ENCODE measurements at regions not wholly inside any gene's neighbourhood (a gene's known extent, or its start where the extent isn't known, plus 50 kb on each side); places are given as distances from the start of the nearest gene placed in this dataset.

GRCh38 chr10:130453036-130453720 lies 317.0 kb downstream of the GLRX3 start:
- H3K4me3 Mint-ChIP-seq, result no peak overlapping the region
- no peaks in the 10 kb centered on the region for H3K36me3 Mint-ChIP-seq (ENCODE audit: low read depth)
- H3K9me3 Mint-ChIP-seq, result no peaks in the 10 kb centered on the region
- H3K27ac Mint-ChIP-seq, result no peak overlapping the region
- no peak for DNase-seq
- peaks cover 8% of the 10 kb centered on the region for H3K27me3 Mint-ChIP-seq
- ATAC-seq, result no peak
- H3K4me1 Mint-ChIP-seq, result no peaks in the 10 kb centered on the region

GRCh38 chr10:130453721-130454542 lies 317.7 kb downstream of the GLRX3 start:
- Mint-ChIP-seq H3K4me3 (no peak overlapping the region), H3K27ac (no peak overlapping the region), H3K9me3 (no peaks in the 10 kb centered on the region), H3K4me1 (no peaks in the 10 kb centered on the region), H3K27me3 (peaks cover 7% of the 10 kb centered on the region), H3K36me3 (ENCODE audit: low read depth) (no peaks in the 10 kb centered on the region)
- no peak for DNase-seq
- no peak for ATAC-seq

- no peaks in the 10 kb centered on the region for H3K36me3 Mint-ChIP-seq (ENCODE audit: low read depth)
Observed at GRCh38 chr10:130454543-130455000, 318.4 kb downstream of the GLRX3 start.

GRCh38 chr10:130455111-130455695 lies 319.0 kb downstream of the GLRX3 start:
- H3K27me3 Mint-ChIP-seq, result peaks cover 4% of the 10 kb centered on the region
- no peaks in the 10 kb centered on the region for H3K9me3 Mint-ChIP-seq
- ATAC-seq (no peak), DNase-seq (no peak)
- H3K36me3 Mint-ChIP-seq (ENCODE audit: low read depth), result no peaks in the 10 kb centered on the region
- no peak overlapping the region for H3K4me3 Mint-ChIP-seq
- H3K4me1 Mint-ChIP-seq, result no peaks in the 10 kb centered on the region
- H3K27ac Mint-ChIP-seq, result no peak overlapping the region

More at GRCh38 chr10:130454543-130455000, 318.4 kb downstream of the GLRX3 start:
- no peaks in the 10 kb centered on the region for H3K9me3 Mint-ChIP-seq
- H3K27me3 Mint-ChIP-seq, result peaks cover 5% of the 10 kb centered on the region
- ATAC-seq, result no peak
- DNase-seq, result no peak
- no peaks in the 10 kb centered on the region for H3K4me1 Mint-ChIP-seq
- no peak overlapping the region for H3K4me3 Mint-ChIP-seq
- no peak overlapping the region for H3K27ac Mint-ChIP-seq

GRCh38 chr10:130455791-130456190 lies 319.6 kb downstream of the GLRX3 start:
- H3K27me3 Mint-ChIP-seq, result peaks cover 4% of the 10 kb centered on the region
- H3K4me1 Mint-ChIP-seq, result no peaks in the 10 kb centered on the region
- no peaks in the 10 kb centered on the region for H3K36me3 Mint-ChIP-seq (ENCODE audit: low read depth)
- no peak for DNase-seq
- H3K27ac Mint-ChIP-seq, result no peak overlapping the region
- no peaks in the 10 kb centered on the region for H3K9me3 Mint-ChIP-seq
- ATAC-seq, result no peak
- no peak overlapping the region for H3K4me3 Mint-ChIP-seq

- DNase-seq, result no peak
Observed at GRCh38 chr10:130456616-130457015, 320.4 kb downstream of the GLRX3 start.

GRCh38 chr10:130458509-130458908 lies 322.3 kb downstream of the GLRX3 start:
- no peaks in the 10 kb centered on the region for H3K9me3 Mint-ChIP-seq
- no peak for ATAC-seq
- H3K4me1 Mint-ChIP-seq, result no peaks in the 10 kb centered on the region
- H3K4me3 Mint-ChIP-seq, result no peak overlapping the region
- no peak for DNase-seq
- no peaks in the 10 kb centered on the region for H3K27me3 Mint-ChIP-seq
- H3K27ac Mint-ChIP-seq, result no peak overlapping the region
- H3K36me3 Mint-ChIP-seq (ENCODE audit: low read depth), result no peaks in the 10 kb centered on the region

More at GRCh38 chr10:130456616-130457015, 320.4 kb downstream of the GLRX3 start:
- H3K4me1 Mint-ChIP-seq, result no peaks in the 10 kb centered on the region
- H3K4me3 Mint-ChIP-seq, result no peak overlapping the region
- no peaks in the 10 kb centered on the region for H3K36me3 Mint-ChIP-seq (ENCODE audit: low read depth)
- ATAC-seq, result no peak
- peaks cover 4% of the 10 kb centered on the region for H3K27me3 Mint-ChIP-seq
- no peaks in the 10 kb centered on the region for H3K9me3 Mint-ChIP-seq
- H3K27ac Mint-ChIP-seq, result no peak overlapping the region

- no peaks in the 10 kb centered on the region for H3K27me3 Mint-ChIP-seq
- no peak overlapping the region for H3K4me3 Mint-ChIP-seq
- no peak overlapping the region for H3K27ac Mint-ChIP-seq
- no peaks in the 10 kb centered on the region for H3K4me1 Mint-ChIP-seq
- ATAC-seq (no peak), DNase-seq (no peak)
- no peaks in the 10 kb centered on the region for H3K36me3 Mint-ChIP-seq (ENCODE audit: low read depth)
- H3K9me3 Mint-ChIP-seq, result no peaks in the 10 kb centered on the region
Observed at GRCh38 chr10:130459011-130459410, 322.8 kb downstream of the GLRX3 start.

GRCh38 chr10:130459851-130460490 lies 323.8 kb downstream of the GLRX3 start:
- H3K27me3 Mint-ChIP-seq, result no peaks in the 10 kb centered on the region
- no peak for ATAC-seq
- H3K27ac Mint-ChIP-seq, result no peak overlapping the region
- DNase-seq, result no peak
- H3K4me1 Mint-ChIP-seq, result no peaks in the 10 kb centered on the region
- no peaks in the 10 kb centered on the region for H3K9me3 Mint-ChIP-seq
- H3K4me3 Mint-ChIP-seq, result no peak overlapping the region
- H3K36me3 Mint-ChIP-seq (ENCODE audit: low read depth), result no peaks in the 10 kb centered on the region

- Mint-ChIP-seq H3K27ac (no peak overlapping the region), H3K9me3 (no peaks in the 10 kb centered on the region), H3K4me1 (no peaks in the 10 kb centered on the region), H3K27me3 (no peaks in the 10 kb centered on the region), H3K36me3 (ENCODE audit: low read depth) (no peaks in the 10 kb centered on the region), H3K4me3 (no peak overlapping the region)
- ATAC-seq (no peak), DNase-seq (no peak)
Observed at GRCh38 chr10:130461631-130462030, 325.4 kb downstream of the GLRX3 start.

- no peak overlapping the region for H3K4me3 Mint-ChIP-seq
- no peak for ATAC-seq
- DNase-seq, result no peak
- peaks cover 9% of the 10 kb centered on the region for H3K9me3 Mint-ChIP-seq
- H3K4me1 Mint-ChIP-seq, result no peaks in the 10 kb centered on the region
- no peak overlapping the region for H3K27ac Mint-ChIP-seq
- no peaks in the 10 kb centered on the region for H3K27me3 Mint-ChIP-seq
- no peaks in the 10 kb centered on the region for H3K36me3 Mint-ChIP-seq (ENCODE audit: low read depth)
Observed at GRCh38 chr10:130463104-130463875, 327.1 kb downstream of the GLRX3 start.

- Mint-ChIP-seq H3K36me3 (ENCODE audit: low read depth) (no peaks in the 10 kb centered on the region), H3K27me3 (no peaks in the 10 kb centered on the region), H3K27ac (no peak overlapping the region), H3K4me1 (no peaks in the 10 kb centered on the region), H3K9me3 (peaks cover 13% of the 10 kb centered on the region), H3K4me3 (no peak overlapping the region)
- ATAC-seq (no peak), DNase-seq (no peak)
Observed at GRCh38 chr10:130463876-130464364, 327.7 kb downstream of the GLRX3 start.

- H3K27ac Mint-ChIP-seq, result no peak overlapping the region
- no peak for DNase-seq
Observed at GRCh38 chr10:130464426-130464825, 328.2 kb downstream of the GLRX3 start.

More at GRCh38 chr10:130464426-130464825, 328.2 kb downstream of the GLRX3 start:
- H3K36me3 Mint-ChIP-seq (ENCODE audit: low read depth), result no peaks in the 10 kb centered on the region
- peaks cover 17% of the 10 kb centered on the region for H3K9me3 Mint-ChIP-seq
- H3K4me1 Mint-ChIP-seq, result no peaks in the 10 kb centered on the region
- no peak overlapping the region for H3K4me3 Mint-ChIP-seq
- H3K27me3 Mint-ChIP-seq, result no peaks in the 10 kb centered on the region
- no peak for ATAC-seq
